Activated T-helper 2 cell treated with anti-CD3 and anti-CD28 coated beads, Interferon-gamma antibody, Interleukin-2, Interleukin-4, amounts not matched to agents 10 μg/mL and 5 μg/mL and 100 μg/mL, durations not matched to agents 14 hours and 24 hours and 36 hours (primary cell): ENCODE measurements at regions not wholly inside any gene's neighbourhood (a gene's known extent, or its start where the extent isn't known, plus 50 kb on each side); places are given as distances from the start of the nearest gene placed in this dataset.

Experiments
- DNase-seq: peaks from one replicate; pipeline ENCODE4 v3.0.0; 2021; ENCODE audit warnings: low spot score
- H3K27ac Mint-ChIP-seq: one replicate; pipeline ENCODE4 v1.8.0; 2021; ENCODE audit warnings: mixed read lengths
- H3K27me3 Mint-ChIP-seq: one replicate; pipeline ENCODE4 v1.8.0; 2021; ENCODE audit warnings: low read depth, mixed read lengths
- H3K36me3 Mint-ChIP-seq: one replicate; pipeline ENCODE4 v1.8.0; 2021; ENCODE audit warnings: low read depth, mixed read lengths
- H3K4me1 Mint-ChIP-seq: one replicate; pipeline ENCODE4 v1.8.0; 2021; ENCODE audit warnings: low read depth, mixed read lengths
- H3K4me3 Mint-ChIP-seq: one replicate; pipeline ENCODE4 v1.8.0; 2021; ENCODE audit warnings: low read depth, mild to moderate bottlenecking, moderate library complexity, mixed read lengths
- H3K9me3 Mint-ChIP-seq: one replicate; pipeline ENCODE4 v1.8.0; 2021; ENCODE audit warnings: mixed read lengths
- intact Hi-C: fragments of 100-400 bp; cut with micrococcal nuclease; formaldehyde crosslinking; loops from one replicate; pipeline ENCODE4 v1.15.1; 2023

DNA sequence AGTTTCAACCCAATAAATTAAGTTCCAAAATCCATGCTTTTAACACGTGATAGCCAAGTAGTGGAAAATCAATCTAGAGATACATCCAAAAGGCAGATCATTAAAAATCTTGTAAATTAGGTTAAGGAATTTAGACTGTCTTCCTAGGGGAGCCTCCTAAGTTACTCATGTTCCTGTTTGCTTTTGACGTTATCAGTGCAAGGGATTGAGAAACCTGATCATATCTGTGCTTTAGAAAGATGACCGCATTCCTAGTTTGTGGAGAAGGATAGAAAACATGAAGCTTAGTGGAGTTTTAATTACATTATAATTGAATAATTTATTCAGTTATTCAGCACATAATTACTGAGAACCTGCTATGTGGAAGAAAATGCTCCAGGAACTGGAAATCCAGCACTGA is 251.0 kb upstream of the ARGLU1 start:
- Mint-ChIP-seq H3K4me3 (no peak overlapping the region), H3K27me3 (no peaks in the 10 kb centered on the region), H3K27ac (no peak overlapping the region), H3K9me3 (no peaks in the 10 kb centered on the region), H3K36me3 (no peaks in the 10 kb centered on the region), H3K4me1 (no peaks in the 10 kb centered on the region)
- no peak for DNase-seq
- intact Hi-C loops, result no loop called here

DNA sequence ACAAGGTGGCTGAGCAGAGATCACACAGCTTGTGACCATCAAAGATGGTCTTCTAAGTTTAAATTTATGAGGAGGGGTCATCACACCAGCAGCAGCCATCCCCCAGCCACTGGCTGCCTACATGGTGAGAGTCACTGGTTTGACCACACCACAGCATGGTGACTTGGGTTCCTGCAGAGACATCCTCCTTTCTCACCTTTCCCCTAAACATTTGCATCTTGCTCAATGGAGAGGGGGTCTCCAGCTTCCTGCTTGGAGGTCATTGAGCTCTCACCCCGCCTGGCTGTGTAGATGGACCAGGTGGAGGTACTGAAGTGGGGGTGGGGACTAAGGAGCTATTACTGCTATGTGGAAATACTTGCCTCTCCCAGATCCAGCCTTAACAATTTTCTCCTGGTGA is 247.6 kb upstream of the ARGLU1 start:
- intact Hi-C loops, result no loop called here
- no peaks in the 10 kb centered on the region for H3K4me1 Mint-ChIP-seq
- no peaks in the 10 kb centered on the region for H3K36me3 Mint-ChIP-seq
- no peak overlapping the region for H3K27ac Mint-ChIP-seq
- DNase-seq, result no peak
- H3K27me3 Mint-ChIP-seq, result no peaks in the 10 kb centered on the region
- H3K9me3 Mint-ChIP-seq, result no peaks in the 10 kb centered on the region
- no peak overlapping the region for H3K4me3 Mint-ChIP-seq

DNA sequence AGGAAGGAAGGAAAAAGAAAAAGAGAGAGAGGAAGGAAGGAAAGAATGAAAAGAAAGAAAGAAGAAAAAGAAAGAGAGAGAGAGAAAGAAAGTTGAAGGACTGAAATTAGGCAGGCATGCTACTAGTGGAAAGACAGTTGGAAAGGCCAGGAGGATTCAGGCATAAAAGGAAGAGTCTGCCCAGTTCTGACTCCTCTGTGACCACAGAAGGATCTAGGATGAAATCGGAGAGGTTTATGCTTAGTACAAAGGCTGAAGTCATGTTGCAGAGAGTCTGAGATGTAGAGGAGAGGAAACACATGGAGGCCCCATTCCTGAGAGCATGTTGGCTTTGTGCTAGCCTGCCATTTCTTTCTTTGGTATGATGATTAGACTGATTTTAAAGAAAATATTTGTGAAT is 246.5 kb upstream of the ARGLU1 start:
- no peak overlapping the region for H3K4me3 Mint-ChIP-seq
- no peak for DNase-seq
- intact Hi-C loops, result no loop called here
- H3K9me3 Mint-ChIP-seq, result no peaks in the 10 kb centered on the region
- H3K27ac Mint-ChIP-seq, result no peak overlapping the region
- no peaks in the 10 kb centered on the region for H3K27me3 Mint-ChIP-seq
- no peaks in the 10 kb centered on the region for H3K36me3 Mint-ChIP-seq
- H3K4me1 Mint-ChIP-seq, result no peaks in the 10 kb centered on the region

DNA sequence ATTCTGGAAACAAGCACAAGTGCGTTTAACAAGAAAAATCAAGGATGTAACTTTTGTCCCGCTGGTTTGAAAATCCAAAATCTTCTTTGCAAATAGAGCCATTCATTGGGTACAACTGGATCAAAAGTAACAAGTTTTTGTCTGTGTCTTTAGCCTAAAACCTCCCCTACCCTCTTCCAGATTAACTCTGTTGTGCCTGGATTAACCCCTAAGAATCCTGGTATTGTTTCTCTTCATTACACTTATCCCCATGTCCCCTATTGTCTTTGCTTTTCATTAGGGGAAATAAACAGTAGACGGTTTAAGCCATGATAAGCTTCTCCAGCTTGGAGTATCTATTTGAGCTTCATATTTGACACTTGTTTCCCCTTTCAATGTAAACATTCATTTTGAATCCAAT is 242.1 kb upstream of the ARGLU1 start:
- Mint-ChIP-seq H3K4me3 (no peak overlapping the region), H3K27ac (no peak overlapping the region), H3K9me3 (no peaks in the 10 kb centered on the region), H3K4me1 (no peaks in the 10 kb centered on the region), H3K27me3 (no peaks in the 10 kb centered on the region), H3K36me3 (no peaks in the 10 kb centered on the region)
- no peak for DNase-seq
- intact Hi-C loops, result no loop called here

DNA sequence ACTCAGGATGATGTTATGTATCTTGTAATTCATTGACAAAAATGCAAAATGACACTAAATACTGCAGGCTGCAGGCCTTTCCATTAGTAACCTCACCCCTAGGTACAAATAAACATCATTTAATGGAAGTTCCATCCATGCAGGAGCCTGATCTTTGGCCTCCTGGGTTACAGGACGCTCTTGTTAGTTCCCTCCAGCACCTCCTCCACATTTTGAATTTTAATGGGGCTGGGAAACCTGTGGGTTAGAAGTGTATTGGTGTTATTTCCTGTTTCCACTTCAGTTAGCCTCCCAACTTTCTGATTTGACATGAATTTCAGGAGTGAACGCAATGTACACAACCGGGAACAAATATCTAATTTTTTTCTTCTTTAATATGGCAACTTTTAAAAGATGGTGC is 237.1 kb upstream of the ARGLU1 start:
- no peak for DNase-seq
- H3K4me1 Mint-ChIP-seq, result no peaks in the 10 kb centered on the region
- H3K9me3 Mint-ChIP-seq, result no peaks in the 10 kb centered on the region
- H3K36me3 Mint-ChIP-seq, result no peaks in the 10 kb centered on the region
- no peak overlapping the region for H3K4me3 Mint-ChIP-seq
- intact Hi-C loops, result no loop called here
- no peak overlapping the region for H3K27ac Mint-ChIP-seq
- no peaks in the 10 kb centered on the region for H3K27me3 Mint-ChIP-seq

DNA sequence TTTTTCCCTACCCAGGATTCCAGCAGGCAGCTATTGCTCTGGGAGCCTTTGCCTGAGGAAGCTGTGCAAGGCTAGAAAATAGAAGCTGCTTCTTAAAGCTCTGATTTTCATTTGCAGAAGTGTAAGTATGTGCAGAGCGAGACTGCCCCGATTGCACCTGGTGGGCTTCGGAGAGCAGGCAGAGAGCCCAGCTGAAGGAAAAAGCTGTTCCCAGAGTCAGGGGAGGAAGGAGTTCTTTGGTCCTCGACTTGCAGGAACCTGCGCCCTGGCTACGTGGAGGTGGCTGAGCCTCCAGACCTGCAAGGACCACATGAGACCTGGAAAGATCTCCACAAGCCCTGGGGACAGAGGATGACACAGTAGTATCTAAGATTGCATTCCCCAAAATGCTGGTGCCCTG is 235.0 kb upstream of the ARGLU1 start:
- H3K4me1 Mint-ChIP-seq, result no peaks in the 10 kb centered on the region
- intact Hi-C loops, result no loop called here
- no peaks in the 10 kb centered on the region for H3K9me3 Mint-ChIP-seq
- H3K36me3 Mint-ChIP-seq, result no peaks in the 10 kb centered on the region
- no peak for DNase-seq
- no peak overlapping the region for H3K4me3 Mint-ChIP-seq
- no peaks in the 10 kb centered on the region for H3K27me3 Mint-ChIP-seq
- H3K27ac Mint-ChIP-seq, result no peak overlapping the region

DNA sequence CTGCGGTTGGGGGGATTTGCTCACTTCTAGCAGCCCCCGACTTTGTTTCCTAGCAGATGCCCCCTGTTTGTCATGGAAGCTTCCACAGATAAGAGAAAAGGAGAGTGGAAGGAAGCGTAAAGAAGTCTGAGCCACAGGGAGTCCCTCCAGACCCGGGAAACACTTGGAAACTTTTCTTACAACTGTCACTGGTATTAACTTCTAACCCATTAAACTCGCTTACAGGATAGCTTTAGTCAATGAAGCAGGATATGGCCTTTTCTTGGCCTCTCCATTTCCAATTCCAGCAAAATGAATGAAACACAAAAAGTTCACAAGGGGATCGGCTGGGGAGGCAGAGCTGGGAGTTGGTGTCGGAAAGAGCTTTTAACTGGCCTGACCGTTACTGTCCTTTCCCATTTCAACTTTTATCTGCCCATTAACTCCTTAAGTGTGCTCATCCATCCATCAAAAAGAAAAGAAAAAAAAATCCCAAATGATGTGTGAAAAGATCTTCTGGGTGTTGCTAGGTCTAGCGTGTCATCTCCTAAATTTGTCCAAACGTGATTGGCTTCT is 231.9 kb upstream of the ARGLU1 start:
- Mint-ChIP-seq H3K27ac (no peak overlapping the region), H3K4me1 (no peaks in the 10 kb centered on the region), H3K4me3 (no peak overlapping the region), H3K36me3 (no peaks in the 10 kb centered on the region), H3K9me3 (no peaks in the 10 kb centered on the region), H3K27me3 (no peaks in the 10 kb centered on the region)
- intact Hi-C loops, result no loop called here
- no peak for DNase-seq

DNA sequence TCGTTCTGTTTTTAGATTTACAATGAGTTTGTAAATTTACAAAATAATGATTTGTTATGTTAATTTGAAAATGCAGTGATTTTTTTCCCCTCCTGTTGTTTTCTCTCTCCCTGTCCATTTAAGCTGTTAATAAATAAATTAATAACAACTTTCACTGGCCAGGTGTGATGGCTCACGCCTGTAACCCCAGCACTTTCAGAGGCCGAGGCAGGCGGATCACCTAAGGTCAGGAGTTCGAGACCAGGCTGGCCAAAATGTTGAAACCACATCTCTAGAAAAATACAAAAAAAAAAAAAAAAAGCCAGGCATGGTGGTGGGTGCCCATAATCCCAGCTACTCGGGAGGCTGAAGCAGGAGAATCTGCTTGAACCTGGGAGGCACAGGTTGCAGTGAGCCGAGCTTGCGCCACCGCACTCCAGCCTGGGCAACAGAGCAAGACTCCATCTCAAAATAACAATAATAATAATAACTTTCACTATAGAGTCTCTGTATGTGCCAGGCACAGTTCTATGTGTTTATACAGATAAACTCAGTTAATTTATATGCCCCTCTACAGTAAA is 229.2 kb upstream of the ARGLU1 start:
- Mint-ChIP-seq H3K27ac (no peak overlapping the region), H3K9me3 (no peaks in the 10 kb centered on the region), H3K36me3 (no peaks in the 10 kb centered on the region), H3K27me3 (no peaks in the 10 kb centered on the region), H3K4me1 (no peaks in the 10 kb centered on the region), H3K4me3 (no peak overlapping the region)
- no peak for DNase-seq
- intact Hi-C loops, result no loop called here

DNA sequence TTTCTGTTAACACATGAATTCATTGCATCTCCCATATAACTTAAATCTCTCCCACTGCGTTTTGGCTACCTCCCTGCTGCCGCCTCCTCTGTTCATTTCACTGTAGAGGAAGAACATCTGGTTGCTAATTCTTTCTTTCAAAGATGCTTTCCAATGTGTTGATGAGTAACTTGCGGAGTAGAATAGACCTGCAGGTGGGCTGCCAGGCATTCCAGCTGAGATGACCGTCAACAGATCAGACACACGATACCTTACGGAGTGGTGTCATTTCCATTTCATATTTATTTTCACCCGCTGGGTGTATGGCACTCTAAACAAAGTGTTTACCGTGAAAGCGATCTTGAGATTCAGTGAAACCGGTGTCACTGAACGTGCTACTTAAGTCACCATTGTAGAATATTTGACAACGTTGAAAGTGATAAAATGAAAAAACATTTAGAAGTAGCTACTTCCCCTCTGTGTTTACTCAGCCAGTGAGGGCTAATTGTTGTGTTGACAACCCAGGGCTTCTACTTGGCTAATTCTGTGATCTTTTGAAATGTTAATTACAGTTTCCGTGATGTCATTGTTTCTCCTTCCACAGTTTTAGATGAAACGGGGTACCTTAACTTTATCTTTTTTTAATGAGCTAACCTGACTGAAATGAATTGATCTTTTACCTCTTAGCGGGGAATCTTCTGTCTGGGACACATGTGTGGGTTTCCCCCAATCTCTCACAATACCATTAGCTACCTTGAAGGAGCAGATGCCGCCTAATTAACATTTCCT is 228.5 kb upstream of the ARGLU1 start:
- intact Hi-C loops, result no loop called here
- Mint-ChIP-seq H3K4me1 (no peaks in the 10 kb centered on the region), H3K27ac (no peak overlapping the region), H3K9me3 (no peaks in the 10 kb centered on the region), H3K4me3 (peak overlapping the region; percentile 61), H3K27me3 (no peaks in the 10 kb centered on the region), H3K36me3 (no peaks in the 10 kb centered on the region)
- DNase-seq, result no peak

DNA sequence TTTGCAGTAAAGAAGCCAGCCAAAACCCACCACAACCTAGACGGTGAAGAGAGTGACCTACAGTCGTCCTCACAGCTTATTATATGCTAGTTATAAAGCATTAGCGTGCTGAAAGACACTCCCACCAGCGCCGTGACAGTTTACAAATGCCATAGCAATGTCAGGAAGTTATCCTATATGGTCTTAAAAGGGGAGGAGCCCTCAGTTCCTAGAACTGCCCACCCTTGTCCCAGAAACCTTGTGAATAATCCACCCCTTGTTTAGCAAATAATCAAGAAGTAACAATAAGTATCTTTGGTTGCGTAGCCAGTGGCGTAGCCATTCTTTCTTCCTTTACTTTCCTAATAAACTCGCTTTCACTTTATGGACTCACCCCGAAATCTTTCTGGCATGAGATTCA is 227.9 kb upstream of the ARGLU1 start:
- Mint-ChIP-seq H3K36me3 (no peaks in the 10 kb centered on the region), H3K27ac (no peak overlapping the region), H3K9me3 (no peaks in the 10 kb centered on the region), H3K4me1 (no peaks in the 10 kb centered on the region), H3K4me3 (peak overlapping the region; percentile 61), H3K27me3 (no peaks in the 10 kb centered on the region)
- intact Hi-C loops, result no loop called here
- no peak for DNase-seq

DNA sequence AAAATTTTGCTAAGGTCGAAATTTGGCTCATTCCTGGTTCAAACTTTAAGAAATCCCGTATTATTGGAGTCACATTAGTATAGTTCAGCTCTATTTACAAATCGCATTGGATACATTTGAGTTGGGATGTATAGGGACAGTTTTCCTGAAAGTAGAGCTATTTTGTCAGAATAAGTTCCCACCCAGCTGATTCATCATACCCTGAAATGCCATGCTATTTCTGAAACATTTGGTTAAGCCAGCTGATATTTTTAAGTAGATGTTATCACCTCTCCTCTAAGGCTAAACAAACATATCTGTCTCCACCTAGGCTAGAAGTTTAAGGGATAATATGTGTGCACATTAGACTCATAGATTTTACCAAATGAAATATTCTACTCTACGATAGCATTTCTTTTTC is 226.2 kb upstream of the ARGLU1 start:
- no peak overlapping the region for H3K27ac Mint-ChIP-seq
- no peaks in the 10 kb centered on the region for H3K36me3 Mint-ChIP-seq
- no peak for DNase-seq
- no peaks in the 10 kb centered on the region for H3K27me3 Mint-ChIP-seq
- intact Hi-C loops, result no loop called here
- H3K4me3 Mint-ChIP-seq, result no peak overlapping the region
- H3K9me3 Mint-ChIP-seq, result no peaks in the 10 kb centered on the region
- no peaks in the 10 kb centered on the region for H3K4me1 Mint-ChIP-seq

DNA sequence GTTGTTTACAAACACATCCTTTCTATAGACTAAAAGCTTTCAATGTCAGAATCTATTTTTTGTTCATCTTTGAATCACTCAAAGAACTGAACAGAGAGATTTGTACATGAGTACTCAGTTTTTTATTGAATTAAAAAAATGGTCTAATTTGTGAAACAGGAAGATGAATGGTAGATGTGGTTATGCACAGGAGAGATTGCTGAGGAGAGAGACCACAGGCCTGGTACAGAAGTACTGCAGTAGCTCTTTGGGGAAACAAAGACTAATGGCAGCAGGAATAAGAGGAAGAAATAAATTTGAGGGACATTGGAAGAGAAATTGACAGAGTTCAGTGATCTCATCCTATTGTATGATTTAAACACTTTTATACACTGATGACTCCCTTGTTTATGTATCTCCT is 222.0 kb upstream of the ARGLU1 start:
- Mint-ChIP-seq H3K9me3 (no peaks in the 10 kb centered on the region), H3K4me3 (no peak overlapping the region), H3K4me1 (no peaks in the 10 kb centered on the region), H3K27me3 (no peaks in the 10 kb centered on the region), H3K27ac (no peak overlapping the region), H3K36me3 (no peaks in the 10 kb centered on the region)
- intact Hi-C loops, result no loop called here
- DNase-seq, result no peak

DNA sequence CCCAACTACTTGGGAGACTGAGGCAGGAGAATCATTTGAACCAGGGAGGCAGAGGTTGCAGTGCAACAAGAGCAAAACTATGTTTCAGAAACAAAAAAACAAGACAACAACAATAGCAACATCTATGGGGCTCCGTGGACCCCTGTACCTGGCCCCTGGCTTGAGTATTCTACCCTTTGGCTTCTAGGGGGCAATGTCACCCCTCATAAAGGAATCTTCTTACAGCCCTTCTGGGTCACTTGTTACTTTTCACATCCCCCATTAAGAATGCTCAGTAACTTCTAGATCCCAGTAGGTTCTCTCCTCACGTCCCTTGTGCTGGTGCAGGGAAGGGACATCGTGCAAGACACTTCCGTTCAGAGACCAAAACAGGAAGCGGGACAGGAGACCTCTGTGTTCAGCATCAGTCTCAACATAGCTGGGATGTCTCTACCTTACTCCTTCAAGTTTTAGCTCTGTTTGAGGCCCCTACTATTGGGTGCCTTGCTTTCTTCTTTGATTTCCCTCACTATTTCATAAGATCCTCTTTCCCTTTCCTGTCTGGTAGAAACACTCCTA is 218.1 kb upstream of the ARGLU1 start:
- Mint-ChIP-seq H3K27me3 (no peaks in the 10 kb centered on the region), H3K9me3 (no peaks in the 10 kb centered on the region), H3K4me1 (no peaks in the 10 kb centered on the region), H3K4me3 (no peak overlapping the region), H3K36me3 (no peaks in the 10 kb centered on the region), H3K27ac (no peak overlapping the region)
- intact Hi-C loops, result no loop called here
- no peak for DNase-seq
